ENCODE measurements at regions not wholly inside any gene's neighbourhood (a gene's known extent, or its start where the extent isn't known, plus 50 kb on each side); places are given as distances from the start of the nearest gene placed in this dataset.
"Not testable (repeated sequence)": the region's sequence is repeated elsewhere in the genome, so short reads cannot be mapped to it uniquely, and the experiment has no call there.

DNA sequence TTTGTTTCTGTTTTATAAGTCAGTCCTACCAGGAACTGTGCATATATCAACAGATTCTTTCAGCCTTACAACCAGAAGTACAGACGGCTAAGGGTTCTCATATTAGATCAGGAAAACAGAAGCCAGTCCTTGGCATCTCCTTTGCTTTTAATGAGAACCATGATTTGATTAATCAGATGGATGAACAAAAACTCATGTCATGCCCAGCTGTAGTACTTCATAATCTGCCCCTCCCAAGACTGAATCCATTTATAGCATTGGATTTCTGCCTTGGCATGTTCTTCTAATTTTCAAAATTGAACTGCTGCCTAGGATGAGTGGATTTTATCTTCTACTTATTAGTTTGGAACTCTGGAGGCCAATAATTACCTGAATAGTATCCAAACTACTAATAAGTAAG lies 617.2 kb downstream of the SLITRK5 start:
- H3K27ac ChIP-seq (ENCODE audit: low read depth, low read length), result no peak overlapping the region
- H4K20me1 ChIP-seq (ENCODE audit: insufficient read depth, low read length), result no peaks in the 10 kb centered on the region
- TF ChIP-seq, protein P1, sequence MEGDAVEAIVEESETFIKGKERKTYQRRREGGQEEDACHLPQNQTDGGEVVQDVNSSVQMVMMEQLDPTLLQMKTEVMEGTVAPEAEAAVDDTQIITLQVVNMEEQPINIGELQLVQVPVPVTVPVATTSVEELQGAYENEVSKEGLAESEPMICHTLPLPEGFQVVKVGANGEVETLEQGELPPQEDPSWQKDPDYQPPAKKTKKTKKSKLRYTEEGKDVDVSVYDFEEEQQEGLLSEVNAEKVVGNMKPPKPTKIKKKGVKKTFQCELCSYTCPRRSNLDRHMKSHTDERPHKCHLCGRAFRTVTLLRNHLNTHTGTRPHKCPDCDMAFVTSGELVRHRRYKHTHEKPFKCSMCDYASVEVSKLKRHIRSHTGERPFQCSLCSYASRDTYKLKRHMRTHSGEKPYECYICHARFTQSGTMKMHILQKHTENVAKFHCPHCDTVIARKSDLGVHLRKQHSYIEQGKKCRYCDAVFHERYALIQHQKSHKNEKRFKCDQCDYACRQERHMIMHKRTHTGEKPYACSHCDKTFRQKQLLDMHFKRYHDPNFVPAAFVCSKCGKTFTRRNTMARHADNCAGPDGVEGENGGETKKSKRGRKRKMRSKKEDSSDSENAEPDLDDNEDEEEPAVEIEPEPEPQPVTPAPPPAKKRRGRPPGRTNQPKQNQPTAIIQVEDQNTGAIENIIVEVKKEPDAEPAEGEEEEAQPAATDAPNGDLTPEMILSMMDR (IDR thresholded peaks at IDR 0.05; ENCODE audit: extremely low read depth, low read depth, low read length), result no peak
- no peak overlapping the region for H3K4me3 ChIP-seq (ENCODE audit: insufficient read depth, low read length)
- H3K4me2 ChIP-seq (ENCODE audit: insufficient read depth, low read length), result no peak overlapping the region
- no peaks in the 10 kb centered on the region for H3K4me1 ChIP-seq (ENCODE audit: insufficient read depth, low read length)
- no peaks in the 10 kb centered on the region for H3K36me3 ChIP-seq (ENCODE audit: insufficient read depth, low read length)
- no peaks in the 10 kb centered on the region for H3K27me3 ChIP-seq (ENCODE audit: insufficient read depth, low read length)
- no peaks in the 10 kb centered on the region for H3K9me3 ChIP-seq (ENCODE audit: low read depth, low read length)
- no peak overlapping the region for H2AFZ ChIP-seq (ENCODE audit: low read length)
- no peak for DNase-seq (ENCODE audit: insufficient read length, low spot score, missing footprints)
- no peaks in the 10 kb centered on the region for H3K79me2 ChIP-seq (ENCODE audit: insufficient read depth, low read length)

DNA sequence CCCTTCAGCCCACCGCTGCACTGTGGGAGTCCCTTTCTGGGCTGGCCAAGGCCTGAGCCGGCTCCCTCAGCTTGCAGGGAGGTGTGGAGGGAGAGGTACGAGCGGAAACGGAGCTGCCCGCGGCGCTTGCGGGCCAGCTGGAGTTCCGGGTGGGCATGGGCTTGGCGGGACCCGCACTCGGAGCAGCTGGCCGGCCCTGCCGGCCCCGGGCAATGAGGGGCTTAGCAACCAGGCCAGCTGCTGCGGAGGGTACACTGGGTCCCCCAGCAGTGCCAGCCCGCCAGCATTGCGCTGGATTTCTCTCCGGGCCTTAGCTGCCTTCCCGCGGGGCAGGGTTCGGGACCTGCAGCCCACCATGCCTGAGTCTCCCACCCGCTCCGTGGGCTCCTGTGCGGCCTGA lies 620.6 kb downstream of the SLITRK5 start:
- H3K4me2 ChIP-seq (ENCODE audit: insufficient read depth, low read length); H3K4me1 ChIP-seq (ENCODE audit: insufficient read depth, low read length); H3K27ac ChIP-seq (ENCODE audit: low read depth, low read length); H4K20me1 ChIP-seq (ENCODE audit: insufficient read depth, low read length); H3K4me3 ChIP-seq (ENCODE audit: insufficient read depth, low read length); H2AFZ ChIP-seq (ENCODE audit: low read length); H3K27me3 ChIP-seq (ENCODE audit: insufficient read depth, low read length); H3K79me2 ChIP-seq (ENCODE audit: insufficient read depth, low read length); DNase-seq (ENCODE audit: insufficient read length, low spot score, missing footprints); H3K36me3 ChIP-seq (ENCODE audit: insufficient read depth, low read length); H3K9me3 ChIP-seq (ENCODE audit: low read depth, low read length): not testable (repeated sequence)

DNA sequence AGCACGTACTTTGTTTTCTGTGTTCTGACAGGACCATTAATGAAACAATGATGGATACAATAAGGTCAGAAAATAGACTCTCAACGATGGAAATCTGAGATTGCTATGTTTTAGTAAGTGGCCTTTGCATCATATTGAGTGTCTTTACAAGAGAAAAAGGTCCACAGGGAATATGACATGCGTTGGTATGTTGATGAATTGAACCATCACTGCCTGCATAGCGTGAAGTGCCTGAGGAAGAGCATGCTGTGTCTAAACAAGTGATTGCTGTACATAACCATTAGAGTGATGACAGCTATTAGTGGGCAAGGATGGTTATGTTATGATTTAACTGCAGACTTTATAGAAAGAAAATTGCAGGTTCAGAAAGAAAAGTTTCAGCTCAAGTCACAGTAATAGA lies 623.2 kb downstream of the SLITRK5 start:
- Histone ChIP-seq H4K20me1 (ENCODE audit: insufficient read depth, low read length) (no peaks in the 10 kb centered on the region), H2AFZ (ENCODE audit: low read length) (no peak overlapping the region)

DNA sequence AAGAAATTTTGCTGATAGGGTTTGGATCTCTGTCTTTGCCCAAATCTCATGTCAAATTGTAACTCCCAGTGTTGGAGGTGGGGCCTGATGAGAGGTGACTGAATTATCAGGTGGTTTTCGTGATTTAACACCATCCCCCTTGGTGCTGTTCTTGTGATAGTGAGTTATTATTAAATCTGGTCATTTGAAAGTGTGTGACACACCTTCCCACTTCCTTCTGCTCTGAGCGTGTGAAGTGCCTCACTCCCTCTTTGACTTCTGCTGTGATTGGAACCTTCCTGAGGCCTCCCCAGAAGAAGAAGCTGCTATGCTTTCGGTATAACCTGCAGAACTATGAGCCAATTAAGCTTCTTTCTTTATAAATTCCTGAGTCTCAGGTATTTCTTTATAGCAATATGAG lies 632.0 kb downstream of the SLITRK5 start:
- Histone ChIP-seq H3K4me2 (ENCODE audit: insufficient read depth, low read length) (no peak overlapping the region), H3K79me2 (ENCODE audit: insufficient read depth, low read length) (no peaks in the 10 kb centered on the region), H3K27ac (ENCODE audit: low read depth, low read length) (no peak overlapping the region), H4K20me1 (ENCODE audit: insufficient read depth, low read length) (no peaks in the 10 kb centered on the region), H3K4me3 (ENCODE audit: insufficient read depth, low read length) (no peak overlapping the region), H3K4me1 (ENCODE audit: insufficient read depth, low read length) (no peaks in the 10 kb centered on the region), H3K9me3 (ENCODE audit: low read depth, low read length) (no peaks in the 10 kb centered on the region), H3K27me3 (ENCODE audit: insufficient read depth, low read length) (no peaks in the 10 kb centered on the region), H2AFZ (ENCODE audit: low read length) (no peak overlapping the region), H3K36me3 (ENCODE audit: insufficient read depth, low read length) (no peaks in the 10 kb centered on the region)
- DNase-seq (ENCODE audit: insufficient read length, low spot score, missing footprints), result no peak
- TF ChIP-seq, protein P1 (IDR thresholded peaks at IDR 0.05; ENCODE audit: extremely low read depth, low read depth, low read length), result no peak

More for the DNA sequence above, 623.2 kb downstream of the SLITRK5 start:
- Histone ChIP-seq H3K9me3 (ENCODE audit: low read depth, low read length) (peaks cover 2% of the 10 kb centered on the region), H3K4me3 (ENCODE audit: insufficient read depth, low read length) (no peak overlapping the region), H3K79me2 (ENCODE audit: insufficient read depth, low read length) (no peaks in the 10 kb centered on the region), H3K27ac (ENCODE audit: low read depth, low read length) (no peak overlapping the region), H3K36me3 (ENCODE audit: insufficient read depth, low read length) (no peaks in the 10 kb centered on the region), H3K4me2 (ENCODE audit: insufficient read depth, low read length) (no peak overlapping the region), H3K27me3 (ENCODE audit: insufficient read depth, low read length) (no peaks in the 10 kb centered on the region), H3K4me1 (ENCODE audit: insufficient read depth, low read length) (no peaks in the 10 kb centered on the region)
- TF ChIP-seq, protein P1 (IDR thresholded peaks at IDR 0.05; ENCODE audit: extremely low read depth, low read depth, low read length), result no peak
- no peak for DNase-seq (ENCODE audit: insufficient read length, low spot score, missing footprints)

All from osteoblast (primary cell).